Loucy (cell line): ENCODE measurements at regions not wholly inside any gene's neighbourhood (a gene's known extent, or its start where the extent isn't known, plus 50 kb on each side); places are given as distances from the start of the nearest gene placed in this dataset.

ENCODE experiments used
- EZH2phosphoT487 ChIP-seq: fragments of 200-600 bp; IDR thresholded peaks from 2 replicates; pipeline ENCODE4 v1.6.1; 2018; ENCODE audit warnings: antibody characterized with exemption, mild to moderate bottlenecking, moderate library complexity, borderline replicate concordance
- TF ChIP-seq, protein P1 (sequence below): fragments of 200-600 bp; sonication (generic); conservative IDR thresholded peaks from 2 replicates; pipeline ENCODE4 v1.5.1; 2014; ENCODE audit warnings: mild to moderate bottlenecking, antibody characterized with exemption, low read length

DNA sequence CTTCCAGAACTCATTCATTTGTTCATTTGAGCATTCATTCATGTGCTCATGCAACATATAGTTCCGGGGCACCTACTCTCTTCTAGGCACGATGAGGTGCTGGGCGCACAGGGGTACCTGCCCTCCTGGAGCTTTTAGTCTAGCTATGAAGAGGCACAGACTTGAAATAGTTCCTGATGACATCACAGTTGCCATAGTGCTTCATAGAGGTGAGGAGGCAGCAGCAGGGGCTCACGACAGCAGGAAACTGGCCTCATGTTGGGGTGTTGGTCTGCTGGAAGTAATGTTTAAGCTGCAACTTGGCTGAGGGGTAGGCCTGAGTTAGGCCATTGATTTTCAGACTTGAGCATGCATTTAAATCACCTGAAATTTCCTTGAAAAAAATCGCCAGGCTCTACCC is 195.5 kb downstream of the PHETA1 start:
- TF ChIP-seq, protein P1, sequence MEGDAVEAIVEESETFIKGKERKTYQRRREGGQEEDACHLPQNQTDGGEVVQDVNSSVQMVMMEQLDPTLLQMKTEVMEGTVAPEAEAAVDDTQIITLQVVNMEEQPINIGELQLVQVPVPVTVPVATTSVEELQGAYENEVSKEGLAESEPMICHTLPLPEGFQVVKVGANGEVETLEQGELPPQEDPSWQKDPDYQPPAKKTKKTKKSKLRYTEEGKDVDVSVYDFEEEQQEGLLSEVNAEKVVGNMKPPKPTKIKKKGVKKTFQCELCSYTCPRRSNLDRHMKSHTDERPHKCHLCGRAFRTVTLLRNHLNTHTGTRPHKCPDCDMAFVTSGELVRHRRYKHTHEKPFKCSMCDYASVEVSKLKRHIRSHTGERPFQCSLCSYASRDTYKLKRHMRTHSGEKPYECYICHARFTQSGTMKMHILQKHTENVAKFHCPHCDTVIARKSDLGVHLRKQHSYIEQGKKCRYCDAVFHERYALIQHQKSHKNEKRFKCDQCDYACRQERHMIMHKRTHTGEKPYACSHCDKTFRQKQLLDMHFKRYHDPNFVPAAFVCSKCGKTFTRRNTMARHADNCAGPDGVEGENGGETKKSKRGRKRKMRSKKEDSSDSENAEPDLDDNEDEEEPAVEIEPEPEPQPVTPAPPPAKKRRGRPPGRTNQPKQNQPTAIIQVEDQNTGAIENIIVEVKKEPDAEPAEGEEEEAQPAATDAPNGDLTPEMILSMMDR: no peak
- TF ChIP-seq EZH2phosphoT487: no peak
